Cardiac muscle cell (in vitro differentiated cells and primary cell): ENCODE measurements at regions not wholly inside any gene's neighbourhood (a gene's known extent, or its start where the extent isn't known, plus 50 kb on each side); places are given as distances from the start of the nearest gene placed in this dataset.

Source experiments
- DNase-seq, 2 donors: peaks; one replicate each; pipeline versions ENCODE4 v3.0.0 to v3.0.0-alpha.2; 2010 to 2017; ENCODE audit warnings: low read depth in 1 of 2, low spot score in 1 of 2
- H3K27ac ChIP-seq: fragments of 200-600 bp; sonication (generic); 2 replicates; pipeline ENCODE4 v1.5.1; 2016
- H3K27me3 ChIP-seq: fragments of 200-600 bp; sonication (generic); 2 replicates; pipeline ENCODE4 v1.6.0; 2016; ENCODE audit warnings: control low read depth
- H3K36me3 ChIP-seq: fragments of 200-600 bp; sonication (generic); 2 replicates; pipeline ENCODE4 v1.5.1; 2016; ENCODE audit warnings: control low read depth
- H3K4me1 ChIP-seq: fragments of 200-600 bp; sonication (generic); 2 replicates; pipeline ENCODE4 v1.8.1; 2017; ENCODE audit warnings: low read depth, mild to moderate bottlenecking, mixed run types
- H3K4me3 ChIP-seq: fragments of 200-600 bp; sonication (generic); 2 replicates; pipeline ENCODE4 v1.5.1; 2016; ENCODE audit warnings: mild to moderate bottlenecking
- H3K9me3 ChIP-seq: fragments of 200-600 bp; sonication (generic); 2 replicates; pipeline ENCODE4 v1.5.1; 2017; ENCODE audit warnings: low read depth, mild to moderate bottlenecking, control low read depth
- CTCF ChIP-seq: IDR thresholded peaks from 2 replicates; pipeline ENCODE4 v1.5.1; 2012; ENCODE audit warnings: low read depth, mild to moderate bottlenecking, low read length

GRCh38 chr9:88652876-88653275 is 117.9 kb downstream of the NXNL2 start:
- no peaks in the 10 kb centered on the region for H3K27me3 ChIP-seq
- no peak for TF ChIP-seq CTCF
- peak in 1 of 2 donors; percentile 25 for DNase-seq
- no peak overlapping the region for H3K4me3 ChIP-seq
- no peaks in the 10 kb centered on the region for H3K9me3 ChIP-seq
- no peaks in the 10 kb centered on the region for H3K4me1 ChIP-seq
- H3K36me3 ChIP-seq = no peaks in the 10 kb centered on the region
- no peak overlapping the region for H3K27ac ChIP-seq

- Histone ChIP-seq H3K27ac (no peak overlapping the region), H3K9me3 (no peaks in the 10 kb centered on the region), H3K4me1 (no peaks in the 10 kb centered on the region), H3K27me3 (no peaks in the 10 kb centered on the region), H3K36me3 (no peaks in the 10 kb centered on the region), H3K4me3 (no peak overlapping the region)
- DNase-seq = no peak
- no peak for TF ChIP-seq CTCF
These were observed 118.4 kb downstream of the NXNL2 start for GRCh38 chr9:88653406-88653805.

- no peaks in the 10 kb centered on the region for H3K9me3 ChIP-seq
- no peaks in the 10 kb centered on the region for H3K36me3 ChIP-seq
- no peak overlapping the region for H3K4me3 ChIP-seq
- no peaks in the 10 kb centered on the region for H3K4me1 ChIP-seq
- DNase-seq = peak in 1 of 2 donors; percentile 37
- no peak overlapping the region for H3K27ac ChIP-seq
- no peaks in the 10 kb centered on the region for H3K27me3 ChIP-seq
- TF ChIP-seq CTCF = no peak
These were observed 118.9 kb downstream of the NXNL2 start for GRCh38 chr9:88653911-88654310.

- Histone ChIP-seq H3K9me3 (no peaks in the 10 kb centered on the region), H3K4me3 (no peak overlapping the region), H3K36me3 (no peaks in the 10 kb centered on the region), H3K27me3 (no peaks in the 10 kb centered on the region), H3K27ac (no peak overlapping the region), H3K4me1 (no peaks in the 10 kb centered on the region)
- TF ChIP-seq CTCF = no peak
- DNase-seq = peak in 1 of 2 donors; percentile 82
These were observed 122.9 kb downstream of the NXNL2 start for GRCh38 chr9:88657893-88658292.

GRCh38 chr9:88658311-88658822 is 123.4 kb downstream of the NXNL2 start:
- no peaks in the 10 kb centered on the region for H3K9me3 ChIP-seq
- no peak for TF ChIP-seq CTCF
- H3K4me1 ChIP-seq = no peaks in the 10 kb centered on the region
- H3K27ac ChIP-seq = no peak overlapping the region
- H3K27me3 ChIP-seq = no peaks in the 10 kb centered on the region
- H3K4me3 ChIP-seq = no peak overlapping the region
- no peaks in the 10 kb centered on the region for H3K36me3 ChIP-seq
- DNase-seq = peak in 1 of 2 donors; percentile 83

GRCh38 chr9:88659126-88659525 is 124.1 kb downstream of the NXNL2 start:
- Histone ChIP-seq H3K27ac (no peak overlapping the region), H3K27me3 (no peaks in the 10 kb centered on the region), H3K9me3 (no peaks in the 10 kb centered on the region), H3K36me3 (no peaks in the 10 kb centered on the region), H3K4me3 (no peak overlapping the region), H3K4me1 (no peaks in the 10 kb centered on the region)
- no peak for DNase-seq
- TF ChIP-seq CTCF = no peak
